ENCODE measurements at regions not wholly inside any gene's neighbourhood (a gene's known extent, or its start where the extent isn't known, plus 50 kb on each side); places are given as distances from the start of the nearest gene placed in this dataset.

- TF ChIP-seq CTCF (IDR thresholded peaks at IDR 0.05) (no peak), POLR2A (IDR thresholded peaks at IDR 0.05) (no peak)
Measured at GRCh38 chr10:35794703-35795102, 152.6 kb upstream of the FZD8 start.

All from lower leg skin (tissue), 3 donors.